HCT116 (cell line): ENCODE measurements at regions not wholly inside any gene's neighbourhood (a gene's known extent, or its start where the extent isn't known, plus 50 kb on each side); places are given as distances from the start of the nearest gene placed in this dataset.

Experiments used
- ATAC-seq: fragments of 200-7000 bp; cut with Tn5 transposase; 2 replicates; pipeline ENCODE4 v1.9.1; 2020; ENCODE audit warnings: mild to moderate bottlenecking, moderate library complexity
- BruUV-seq: library from RNA; stranded (reverse); fragments of 400-500 nt; replicated peaks from 2 replicates; lab custom pipeline; 2021; lab: Mats Ljungman, UMichigan
- CTCF ChIA-PET: fragments of 300-600 bp; sonication (Branson Sonifier 250); formaldehyde crosslinking; loops from one replicate; lab custom pipeline; 2021; ENCODE audit warnings: antibody characterized with exemption; lab: Charles Lee
- POLR2A ChIA-PET: fragments of 300-600, 350-600 bp; sonication (Branson Sonifier 250); formaldehyde crosslinking; loops from one replicate; lab custom pipeline; 2021; ENCODE audit warnings: antibody characterized with exemption; lab: Charles Lee
- RAD21 ChIA-PET, 2 experiments: fragments of 300-600 bp; sonication (Branson Sonifier 250); formaldehyde crosslinking; loops; one replicate each; lab custom pipeline; 2023; ENCODE audit warnings: low total read pairs in 2 of 2; ENCODE audit not compliant: uncharacterized antibody in 2 of 2, unreplicated experiment in 2 of 2, low non-redundant PET in 1 of 2; lab: Charles Lee
- DNase-seq: peaks from one replicate; pipeline ENCODE4 v3.0.0-alpha.2; 2010; ENCODE audit warnings: low read depth, low spot score
- H2AFZ ChIP-seq: fragments of 200-600 bp; shearing (Covaris generic), sonication (generic); 2 replicates; pipeline ENCODE4 v1.6.1; 2017; ENCODE audit warnings: low read depth, mixed run types, mixed read lengths, antibody characterized with exemption, low read length; ENCODE audit not compliant: poor library complexity, severe bottlenecking
- H3K27ac ChIP-seq: 2 replicates; pipeline ENCODE4 v1.5.1; 2012; ENCODE audit warnings: low read depth, low read length
- H3K27me3 ChIP-seq: fragments of 200-600 bp; sonication (generic); 2 replicates; pipeline ENCODE4 v1.6.1; 2016; ENCODE audit warnings: mixed run types, low read length, mixed read lengths; ENCODE audit not compliant: insufficient read depth
- H3K36me3 ChIP-seq, 2 experiments: fragments of 200-500 bp in 1 of 2; fragments of 200-600 bp in 1 of 2; sonication (Bioruptor generic) in 1 of 2; sonication (generic) in 1 of 2; 2 replicates each; pipeline versions ENCODE4 v1.5.1 to v1.6.1; 2014 to 2016; ENCODE audit warnings: low read length in 2 of 2, inconsistent platforms in 1 of 2, mixed read lengths in 1 of 2, mixed run types in 1 of 2; ENCODE audit not compliant: insufficient read depth in 2 of 2, control insufficient read depth in 1 of 2
- H3K4me1 ChIP-seq, 2 experiments: fragments of 200-600 bp in 1 of 2; sonication (generic) in 1 of 2; 2 replicates each; pipeline versions ENCODE4 v1.5.1 to v1.6.1; 2012 to 2017; ENCODE audit warnings: low read length in 2 of 2, inconsistent platforms in 1 of 2, mild to moderate bottlenecking in 1 of 2, mixed read lengths in 1 of 2, mixed run types in 1 of 2, moderate library complexity in 1 of 2; ENCODE audit not compliant: insufficient read depth in 2 of 2, control insufficient read depth in 1 of 2
- H3K4me2 ChIP-seq: fragments of 200-600 bp; sonication (generic); 2 replicates; pipeline ENCODE4 v1.6.1; 2017; ENCODE audit warnings: mixed run types, low read length, mixed read lengths
- H3K4me3 ChIP-seq, 2 experiments: fragments of 200-600 bp in 1 of 2; sonication (generic) in 1 of 2; replicated peaks in 1 of 2; 2 replicates each; pipeline ENCODE4 v1.5.1; 2011 to 2016; ENCODE audit warnings: low read length in 2 of 2, control low read depth in 1 of 2, low read depth in 1 of 2, mild to moderate bottlenecking in 1 of 2, mixed read lengths in 1 of 2, mixed run types in 1 of 2
- H3K79me2 ChIP-seq: fragments of 200-600 bp; sonication (generic); 2 replicates; pipeline ENCODE4 v1.6.1; 2017; ENCODE audit warnings: mild to moderate bottlenecking, mixed run types, low read length, moderate library complexity, mixed read lengths; ENCODE audit not compliant: insufficient read depth
- H3K9ac ChIP-seq: fragments of 200-600 bp; sonication (generic); 2 replicates; pipeline ENCODE4 v1.6.1; 2016; ENCODE audit warnings: low read length, mixed read lengths
- H3K9me2 ChIP-seq: fragments of 200-600 bp; sonication (generic), shearing (Covaris generic); 2 replicates; pipeline ENCODE4 v1.6.1; 2017; ENCODE audit warnings: mixed run types, mild to moderate bottlenecking, moderate library complexity; ENCODE audit not compliant: insufficient read depth
- H3K9me3 ChIP-seq, 2 experiments: fragments of 200-500 bp in 1 of 2; fragments of 200-600 bp in 1 of 2; sonication (Bioruptor generic) in 1 of 2; sonication (generic) in 1 of 2; 2 replicates each; pipeline ENCODE4 v1.6.1; 2014 to 2017; ENCODE audit warnings: low read length in 2 of 2, mixed read lengths in 2 of 2, inconsistent platforms in 1 of 2, low read depth in 1 of 2, mild to moderate bottlenecking in 1 of 2, mixed run types in 1 of 2, moderate library complexity in 1 of 2; ENCODE audit not compliant: control insufficient read depth in 1 of 2, insufficient read depth in 1 of 2
- H4K20me1 ChIP-seq: fragments of 200-600 bp; sonication (generic), shearing (Covaris generic); 2 replicates; pipeline ENCODE4 v1.6.1; 2017; ENCODE audit warnings: mixed run types, mild to moderate bottlenecking, moderate library complexity; ENCODE audit not compliant: insufficient read depth
- ATF3 ChIP-seq: IDR thresholded peaks from 2 replicates; pipeline ENCODE4 v1.6.1; 2012
- CBX3 ChIP-seq: IDR thresholded peaks from 2 replicates; pipeline ENCODE4 v1.6.1; 2012; ENCODE audit warnings: low read depth
- CEBPB ChIP-seq: IDR thresholded peaks from 2 replicates; pipeline ENCODE4 v1.6.1; 2012; ENCODE audit warnings: low read depth
- CTCF ChIP-seq, 3 experiments: fragments of 200-600 bp in 1 of 3; sonication (generic) in 1 of 3; IDR thresholded peaks in 2 of 3; conservative IDR thresholded peaks in 1 of 3; 2 replicates each; pipeline ENCODE4 v1.5.1; 2012 to 2017; ENCODE audit warnings: low read depth in 2 of 3, low read length in 2 of 3, antibody characterized with exemption in 1 of 3, borderline replicate concordance in 1 of 3, control low read depth in 1 of 3, mild to moderate bottlenecking in 1 of 3, mixed read lengths in 1 of 3, mixed run types in 1 of 3, moderate library complexity in 1 of 3; ENCODE audit not compliant: insufficient read depth in 1 of 3
- ELF1 ChIP-seq: IDR thresholded peaks from 2 replicates; pipeline ENCODE4 v1.6.1; 2012; ENCODE audit warnings: low read depth, borderline replicate concordance
- EZH2 ChIP-seq: fragments of 200-600 bp; sonication (generic); IDR thresholded peaks from 2 replicates; pipeline ENCODE4 v1.6.1; 2017; ENCODE audit warnings: antibody characterized with exemption, mixed run types
- EZH2phosphoT487 ChIP-seq: fragments of 200-600 bp; IDR thresholded peaks from 2 replicates; pipeline ENCODE4 v1.6.1; 2018; ENCODE audit warnings: antibody characterized with exemption, borderline replicate concordance
- FOSL1 ChIP-seq: IDR thresholded peaks from 2 replicates; pipeline ENCODE4 v1.6.1; 2012; ENCODE audit warnings: low read depth
- JUND ChIP-seq: IDR thresholded peaks from 2 replicates; pipeline ENCODE4 v1.6.1; 2012
- MAX ChIP-seq: IDR thresholded peaks from 2 replicates; pipeline ENCODE4 v1.6.1; 2012
- POLR2AphosphoS5 ChIP-seq: IDR thresholded peaks from 2 replicates; pipeline ENCODE4 v1.6.1; 2011; ENCODE audit warnings: mild to moderate bottlenecking, low read depth, low read length, moderate library complexity
- RAD21 ChIP-seq: IDR thresholded peaks from 2 replicates; pipeline ENCODE4 v1.6.1; 2012; ENCODE audit warnings: low read depth, mild to moderate bottlenecking
- REST ChIP-seq: IDR thresholded peaks from 2 replicates; pipeline ENCODE4 v1.6.1; 2012; ENCODE audit warnings: low read depth
- SP1 ChIP-seq: IDR thresholded peaks from 2 replicates; pipeline ENCODE4 v1.6.1; 2012; ENCODE audit warnings: low read depth
- YY1 ChIP-seq: IDR thresholded peaks from 2 replicates; pipeline ENCODE4 v1.6.1; 2011; ENCODE audit warnings: low read length, low read depth, moderate library complexity, mild to moderate bottlenecking; ENCODE audit not compliant: insufficient replicate concordance; ENCODE audit errors: extremely low read depth
- ZBTB33 ChIP-seq: IDR thresholded peaks from 2 replicates; pipeline ENCODE4 v1.6.1; 2011; ENCODE audit warnings: mild to moderate bottlenecking, low read length, moderate library complexity; ENCODE audit not compliant: insufficient replicate concordance; ENCODE audit errors: extremely low read depth
- ZFX ChIP-seq: fragments of 450-650 bp; IDR thresholded peaks from 2 replicates; pipeline ENCODE4 v1.6.1; 2017
- ZNF274 ChIP-seq: fragments of 200-500 bp; sonication (Bioruptor generic); IDR thresholded peaks from 2 replicates; pipeline ENCODE4 v1.6.1; 2014; ENCODE audit warnings: mild to moderate bottlenecking, low read depth, low read length, inconsistent platforms
- intact Hi-C: fragments of 100-400 bp; cut with micrococcal nuclease; formaldehyde crosslinking; loops from 2 replicates; pipeline ENCODE4 v1.10.0; 2022

GRCh38 chr13:80533175-80533574 is 192.2 kb upstream of the SPRY2 start (continued):
- no peak for TF ChIP-seq CTCF (IDR thresholded peaks at IDR 0.05 in 2 of 3, conservative IDR thresholded peaks at IDR 0.05 in 1 of 3; ENCODE audit: borderline replicate concordance in 1 of 3, insufficient read depth in 1 of 3, low read depth in 2 of 3, low read length in 2 of 3)
- no peak for TF ChIP-seq JUND
- no peak for TF ChIP-seq MAX
- TF ChIP-seq ZFX = no peak
- TF ChIP-seq CBX3 = no peak

GRCh38 chr13:80530902-80531301 is 190.0 kb upstream of the SPRY2 start:
- H3K4me2 ChIP-seq = no peak overlapping the region

More at GRCh38 chr13:80530902-80531301, 190.0 kb upstream of the SPRY2 start:
- ATAC-seq (no peak), DNase-seq (no peak)
- Histone ChIP-seq H4K20me1 (no peaks in the 10 kb centered on the region), H2AFZ (no peak overlapping the region), H3K79me2 (no peaks in the 10 kb centered on the region)
- ChIA-PET RAD21 (no interaction called here), POLR2A (no interaction called here)
- intact Hi-C loops = no loop called here
- no peak for TF ChIP-seq REST
- no peak for TF ChIP-seq YY1
- no peak for TF ChIP-seq ELF1
- no peak for TF ChIP-seq ATF3
- no peak for TF ChIP-seq POLR2AphosphoS5
- TF ChIP-seq CBX3 = no peak
- TF ChIP-seq EZH2phosphoT487 = no peak
- no peak for TF ChIP-seq SP1
- TF ChIP-seq JUND = no peak
- no peak for TF ChIP-seq CEBPB
- TF ChIP-seq ZBTB33 = no peak
- TF ChIP-seq FOSL1 = no peak
- no peak for TF ChIP-seq EZH2
- no peak for TF ChIP-seq RAD21
- no peak for TF ChIP-seq ZNF274
- no peak for TF ChIP-seq MAX
- TF ChIP-seq, all 23 proteins: peak for 0
- no TSS peak for BruUV-seq
- H3K4me1 ChIP-seq = no peaks in the 10 kb centered on the region
- no peak overlapping the region for H3K27ac ChIP-seq
- CTCF ChIA-PET = no interaction called here
- H3K9ac ChIP-seq = no peak overlapping the region
- no peaks in the 10 kb centered on the region for H3K27me3 ChIP-seq
- H3K9me2 ChIP-seq = no peaks in the 10 kb centered on the region
- no peaks in the 10 kb centered on the region for H3K36me3 ChIP-seq
- no peak overlapping the region for H3K4me3 ChIP-seq
- H3K9me3 ChIP-seq = no peaks in the 10 kb centered on the region; a peak in 1 of 4 replicates
